ENCODE measurements at regions not wholly inside any gene's neighbourhood (a gene's known extent, or its start where the extent isn't known, plus 50 kb on each side); places are given as distances from the start of the nearest gene placed in this dataset.

- TF ChIP-seq CTCF (conservative IDR thresholded peaks at IDR 0.05) (no peak), EZH2 (IDR thresholded peaks at IDR 0.05; ENCODE audit: low read depth) (no peak)
Measured at GRCh38 chr6:14656649-14657048, 539.1 kb downstream of the CD83 start.
